ENCODE measurements at regions not wholly inside any gene's neighbourhood (a gene's known extent, or its start where the extent isn't known, plus 50 kb on each side); places are given as distances from the start of the nearest gene placed in this dataset.

- peaks cover 32% of the 10 kb centered on the region for H3K4me1 ChIP-seq
- DNase-seq (ENCODE audit: low spot score in 2 of 2): no peak
- WGBS: 70% methylated on average over 13 of the region's 13 CpGs
- H3K36me3 ChIP-seq: no peaks in the 10 kb centered on the region
- H3K4me3 ChIP-seq: no peak overlapping the region
- no peaks in the 10 kb centered on the region for H3K9me3 ChIP-seq
- TF ChIP-seq, protein P1, sequence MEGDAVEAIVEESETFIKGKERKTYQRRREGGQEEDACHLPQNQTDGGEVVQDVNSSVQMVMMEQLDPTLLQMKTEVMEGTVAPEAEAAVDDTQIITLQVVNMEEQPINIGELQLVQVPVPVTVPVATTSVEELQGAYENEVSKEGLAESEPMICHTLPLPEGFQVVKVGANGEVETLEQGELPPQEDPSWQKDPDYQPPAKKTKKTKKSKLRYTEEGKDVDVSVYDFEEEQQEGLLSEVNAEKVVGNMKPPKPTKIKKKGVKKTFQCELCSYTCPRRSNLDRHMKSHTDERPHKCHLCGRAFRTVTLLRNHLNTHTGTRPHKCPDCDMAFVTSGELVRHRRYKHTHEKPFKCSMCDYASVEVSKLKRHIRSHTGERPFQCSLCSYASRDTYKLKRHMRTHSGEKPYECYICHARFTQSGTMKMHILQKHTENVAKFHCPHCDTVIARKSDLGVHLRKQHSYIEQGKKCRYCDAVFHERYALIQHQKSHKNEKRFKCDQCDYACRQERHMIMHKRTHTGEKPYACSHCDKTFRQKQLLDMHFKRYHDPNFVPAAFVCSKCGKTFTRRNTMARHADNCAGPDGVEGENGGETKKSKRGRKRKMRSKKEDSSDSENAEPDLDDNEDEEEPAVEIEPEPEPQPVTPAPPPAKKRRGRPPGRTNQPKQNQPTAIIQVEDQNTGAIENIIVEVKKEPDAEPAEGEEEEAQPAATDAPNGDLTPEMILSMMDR (IDR thresholded peaks at IDR 0.05): no peak
- TF ChIP-seq POLR2A (IDR thresholded peaks at IDR 0.05) (no peak), POLR2AphosphoS5 (IDR thresholded peaks at IDR 0.05) (no peak), EP300 (IDR thresholded peaks at IDR 0.05) (no peak)
- H3K27ac ChIP-seq: no peak overlapping the region
- no peaks in the 10 kb centered on the region for H3K27me3 ChIP-seq
Observed at GRCh38 chr10:3455385-3456334, 283.1 kb upstream of the PITRM1 start.

- no peak overlapping the region for H3K4me3 ChIP-seq
- H3K4me1 ChIP-seq: peaks cover 32% of the 10 kb centered on the region
- H3K27ac ChIP-seq: peak overlapping the region; percentile 66
- no peaks in the 10 kb centered on the region for H3K9me3 ChIP-seq
- no peaks in the 10 kb centered on the region for H3K36me3 ChIP-seq
- TF ChIP-seq POLR2AphosphoS5 (IDR thresholded peaks at IDR 0.05): no peak
- TF ChIP-seq, protein P1 (IDR thresholded peaks at IDR 0.05): no peak
- TF ChIP-seq POLR2A (IDR thresholded peaks at IDR 0.05): no peak
- no peak for TF ChIP-seq EP300 (IDR thresholded peaks at IDR 0.05)
- DNase-seq (ENCODE audit: low spot score in 2 of 2): no peak
- H3K27me3 ChIP-seq: no peaks in the 10 kb centered on the region
- WGBS: 40% methylated on average over 7 of the region's 7 CpGs
Observed at GRCh38 chr10:3452683-3453361, 280.2 kb upstream of the PITRM1 start.

DNA sequence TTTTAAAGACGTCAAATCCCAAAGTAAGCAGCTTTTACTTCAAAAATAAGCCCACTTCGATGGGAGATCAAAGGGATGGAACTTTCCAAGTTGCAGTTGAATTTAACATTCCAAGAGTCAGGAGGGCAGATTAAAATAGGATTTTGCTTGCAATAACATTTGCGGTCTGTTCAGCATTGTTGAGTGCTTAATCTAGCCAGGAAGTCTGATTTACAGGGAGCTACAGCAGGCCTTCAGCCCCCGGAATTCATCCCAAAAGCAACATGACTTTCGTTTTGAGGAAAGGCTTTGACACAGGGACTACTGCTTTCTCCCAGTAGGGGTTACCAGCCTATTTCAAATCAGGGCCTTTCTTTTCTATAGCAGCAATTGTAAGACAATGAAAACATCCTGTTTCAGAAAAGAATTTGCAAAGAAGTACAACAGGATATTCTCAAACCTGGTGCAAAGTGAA is 279.6 kb upstream of the PITRM1 start:
- H3K4me1 ChIP-seq: peaks cover 32% of the 10 kb centered on the region
- 48% methylated on average over 5 of the region's 5 CpGs for WGBS
- TF ChIP-seq POLR2AphosphoS5 (IDR thresholded peaks at IDR 0.05) (peak in 1 of 3 donors; percentile 51), EP300 (IDR thresholded peaks at IDR 0.05) (no peak)
- H3K9me3 ChIP-seq: no peaks in the 10 kb centered on the region
- no peak overlapping the region for H3K4me3 ChIP-seq
- no peaks in the 10 kb centered on the region for H3K27me3 ChIP-seq
- no peaks in the 10 kb centered on the region for H3K36me3 ChIP-seq
- no peak for DNase-seq (ENCODE audit: low spot score in 2 of 2)
- H3K27ac ChIP-seq: peak overlapping the region; percentile 66

GRCh38 chr10:3451516-3452172 is 279.1 kb upstream of the PITRM1 start:
- no peak overlapping the region for H3K4me3 ChIP-seq
- 61% methylated on average over 4 of the region's 4 CpGs for WGBS
- no peaks in the 10 kb centered on the region for H3K27me3 ChIP-seq
- peaks cover 32% of the 10 kb centered on the region for H3K4me1 ChIP-seq
- H3K27ac ChIP-seq: peak overlapping the region; percentile 66
- DNase-seq (ENCODE audit: low spot score in 2 of 2): no peak
- no peaks in the 10 kb centered on the region for H3K36me3 ChIP-seq
- TF ChIP-seq POLR2AphosphoS5 (IDR thresholded peaks at IDR 0.05) (no peak), POLR2A (IDR thresholded peaks at IDR 0.05) (no peak), EP300 (IDR thresholded peaks at IDR 0.05) (no peak)
- TF ChIP-seq, protein P1 (IDR thresholded peaks at IDR 0.05): no peak
- no peaks in the 10 kb centered on the region for H3K9me3 ChIP-seq

DNA sequence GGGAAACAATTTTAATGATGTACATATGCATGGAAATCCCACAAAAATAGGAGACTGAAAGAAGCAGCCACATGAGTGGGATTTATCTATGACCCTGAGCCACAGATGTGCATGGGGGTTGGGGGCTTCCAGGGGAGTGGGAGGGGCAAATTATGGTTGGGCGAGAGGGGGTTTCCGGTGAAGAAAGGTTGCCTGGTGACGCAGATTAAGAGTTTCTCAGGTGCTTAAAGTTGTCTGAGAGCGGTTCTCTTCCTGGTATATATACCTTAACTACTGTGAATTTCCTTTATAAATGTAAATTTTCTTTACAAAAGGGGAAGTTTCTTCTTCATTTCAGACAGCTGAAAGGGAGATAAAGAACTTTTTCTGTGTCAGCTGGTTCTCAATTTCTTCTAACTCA is 273.6 kb upstream of the PITRM1 start:
- H3K9me3 ChIP-seq: no peaks in the 10 kb centered on the region
- 87% methylated on average over 4 of the region's 4 CpGs for WGBS
- TF ChIP-seq EP300 (IDR thresholded peaks at IDR 0.05) (no peak), POLR2A (IDR thresholded peaks at IDR 0.05) (no peak), POLR2AphosphoS5 (IDR thresholded peaks at IDR 0.05) (no peak)
- TF ChIP-seq, protein P1 (IDR thresholded peaks at IDR 0.05): no peak
- no peaks in the 10 kb centered on the region for H3K27me3 ChIP-seq
- H3K4me1 ChIP-seq: peaks cover 2% of the 10 kb centered on the region
- no peaks in the 10 kb centered on the region for H3K36me3 ChIP-seq
- DNase-seq (ENCODE audit: low spot score in 2 of 2): no peak
- no peak overlapping the region for H3K27ac ChIP-seq
- no peak overlapping the region for H3K4me3 ChIP-seq

Data from suprapubic skin (tissue), 4 donors.